Neural progenitor cell (in vitro differentiated cells): ENCODE measurements at regions not wholly inside any gene's neighbourhood (a gene's known extent, or its start where the extent isn't known, plus 50 kb on each side); places are given as distances from the start of the nearest gene placed in this dataset.

Experiments used
- CTCF ChIP-seq: fragments of 200-600 bp; sonication (generic); IDR thresholded peaks from 2 replicates; pipeline ENCODE4 v1.5.1; 2017; ENCODE audit warnings: antibody characterized with exemption, mild to moderate bottlenecking
- EZH2 ChIP-seq: fragments of 200-600 bp; sonication (generic); IDR thresholded peaks from 2 replicates; pipeline ENCODE4 v1.6.1; 2017; ENCODE audit warnings: antibody characterized with exemption, mild to moderate bottlenecking, moderate library complexity
- EZH2phosphoT487 ChIP-seq: fragments of 200-600 bp; sonication (generic); IDR thresholded peaks from 2 replicates; pipeline ENCODE4 v1.6.1; 2017; ENCODE audit warnings: antibody characterized with exemption

GRCh38 chr12:17015501-17015900 lies 409.5 kb upstream of the LMO3 start:
- no peak for TF ChIP-seq CTCF
- no peak for TF ChIP-seq EZH2
- TF ChIP-seq EZH2phosphoT487: no peak
